ENCODE measurements at regions not wholly inside any gene's neighbourhood (a gene's known extent, or its start where the extent isn't known, plus 50 kb on each side); places are given as distances from the start of the nearest gene placed in this dataset.

GRCh38 chr4:136390824-136391223 lies 1141.5 kb downstream of the PCDH18 start:
- no peaks in the 10 kb centered on the region for H3K4me1 Mint-ChIP-seq
- intact Hi-C loops (cut with micrococcal nuclease): no loop called here
- H3K4me2 ChIP-seq (replicated peaks; ENCODE audit: low read depth, low read length, poor library complexity, severe bottlenecking): no peak overlapping the region
- H3K27ac ChIP-seq (ENCODE audit: low read length in 2 of 2): no peak overlapping the region
- no peaks in the 10 kb centered on the region for H3K9me3 ChIP-seq (ENCODE audit: control extremely low read depth in 1 of 3, control insufficient read depth in 2 of 3, insufficient read depth in 1 of 3, low read length in 2 of 3)
- no peaks in the 10 kb centered on the region for H3K9me3 Mint-ChIP-seq (ENCODE audit: insufficient read depth)
- H2AFZ ChIP-seq (ENCODE audit: insufficient read depth, low read depth, low read length, poor library complexity, severe bottlenecking): no peak overlapping the region
- DNase-seq: no peak
- H3K4me3 Mint-ChIP-seq: no peak overlapping the region
- CTCF ChIA-PET: no interaction called here
- no CpG with 5 or more reads among the region's 1 CpG for WGBS (ENCODE audit: insufficient coverage)
- H3K36me3 ChIP-seq (replicated peaks in 1 of 2; ENCODE audit: control extremely low read depth in 1 of 2, control insufficient read depth in 1 of 2, extremely low read depth in 1 of 2, insufficient read depth in 2 of 2, low read length in 1 of 2): no peaks in the 10 kb centered on the region
- TF ChIP-seq EZH2 (IDR thresholded peaks at IDR 0.05; ENCODE audit: borderline replicate concordance, insufficient read depth, low read depth, low read length, poor library complexity, severe bottlenecking) (no peak), CTCF (IDR thresholded peaks at IDR 0.05) (no peak)
- no peaks in the 10 kb centered on the region for H3K27me3 ChIP-seq (replicated peaks in 1 of 4; ENCODE audit: control extremely low read depth in 1 of 4, control insufficient read depth in 3 of 4, insufficient read depth in 4 of 4, low read length in 3 of 4)
- POLR2A ChIA-PET: no interaction called here
- H3K4me1 ChIP-seq (ENCODE audit: control insufficient read depth in 2 of 2, insufficient read depth in 2 of 2, low read length in 2 of 2): no peaks in the 10 kb centered on the region
- H3K9ac ChIP-seq (ENCODE audit: low read length): no peak overlapping the region
- ATAC-seq (ENCODE audit: low read depth): no peak
- no peak overlapping the region for H3K27ac Mint-ChIP-seq
- H3K27me3 Mint-ChIP-seq: no peaks in the 10 kb centered on the region
- no peaks in the 10 kb centered on the region for H4K20me1 ChIP-seq (ENCODE audit: control insufficient read depth, insufficient read depth, low read length, poor library complexity, severe bottlenecking)
- H3K4me3 ChIP-seq (ENCODE audit: control extremely low read depth in 1 of 5, extremely low read depth in 1 of 5, insufficient read depth in 1 of 5, low read depth in 2 of 5, low read length in 4 of 5): no peak overlapping the region
- no peaks in the 10 kb centered on the region for H3K79me2 ChIP-seq (ENCODE audit: control insufficient read depth, insufficient read depth, low read length)

GRCh38 chr4:136383082-136383481 lies 1149.2 kb downstream of the PCDH18 start:
- H3K9me3 ChIP-seq (ENCODE audit: control extremely low read depth in 1 of 3, control insufficient read depth in 2 of 3, insufficient read depth in 1 of 3, low read length in 2 of 3): no peaks in the 10 kb centered on the region
- no peak overlapping the region for H3K4me2 ChIP-seq (replicated peaks; ENCODE audit: low read depth, low read length, poor library complexity, severe bottlenecking)
- ATAC-seq (ENCODE audit: low read depth) (no peak), DNase-seq (no peak)
- H2AFZ ChIP-seq (ENCODE audit: insufficient read depth, low read depth, low read length, poor library complexity, severe bottlenecking): no peak overlapping the region
- no peaks in the 10 kb centered on the region for H3K4me1 Mint-ChIP-seq
- intact Hi-C loops (cut with micrococcal nuclease): no loop called here
- TF ChIP-seq CTCF (IDR thresholded peaks at IDR 0.05): no peak
- no peak for TF ChIP-seq EZH2 (IDR thresholded peaks at IDR 0.05; ENCODE audit: borderline replicate concordance, insufficient read depth, low read depth, low read length, poor library complexity, severe bottlenecking)
- no peak overlapping the region for H3K27ac ChIP-seq (ENCODE audit: low read length in 2 of 2)
- no peaks in the 10 kb centered on the region for H3K27me3 Mint-ChIP-seq
- no CpG with 5 or more reads among the region's 1 CpG for WGBS (ENCODE audit: insufficient coverage)
- no peaks in the 10 kb centered on the region for H4K20me1 ChIP-seq (ENCODE audit: control insufficient read depth, insufficient read depth, low read length, poor library complexity, severe bottlenecking)
- CTCF ChIA-PET: no interaction called here
- no peaks in the 10 kb centered on the region for H3K4me1 ChIP-seq (ENCODE audit: control insufficient read depth in 2 of 2, insufficient read depth in 2 of 2, low read length in 2 of 2)
- no peak overlapping the region for H3K27ac Mint-ChIP-seq
- no peaks in the 10 kb centered on the region for H3K36me3 ChIP-seq (replicated peaks in 1 of 2; ENCODE audit: control extremely low read depth in 1 of 2, control insufficient read depth in 1 of 2, extremely low read depth in 1 of 2, insufficient read depth in 2 of 2, low read length in 1 of 2)
- POLR2A ChIA-PET: no interaction called here
- H3K79me2 ChIP-seq (ENCODE audit: control insufficient read depth, insufficient read depth, low read length): no peaks in the 10 kb centered on the region
- H3K27me3 ChIP-seq (replicated peaks in 1 of 4; ENCODE audit: control extremely low read depth in 1 of 4, control insufficient read depth in 3 of 4, insufficient read depth in 4 of 4, low read length in 3 of 4): no peaks in the 10 kb centered on the region
- H3K4me3 Mint-ChIP-seq: no peak overlapping the region
- no peak overlapping the region for H3K4me3 ChIP-seq (ENCODE audit: control extremely low read depth in 1 of 5, extremely low read depth in 1 of 5, insufficient read depth in 1 of 5, low read depth in 2 of 5, low read length in 4 of 5)
- no peak overlapping the region for H3K9ac ChIP-seq (ENCODE audit: low read length)
- H3K9me3 Mint-ChIP-seq (ENCODE audit: insufficient read depth): peaks cover 3% of the 10 kb centered on the region
